ENCODE measurements at regions not wholly inside any gene's neighbourhood (a gene's known extent, or its start where the extent isn't known, plus 50 kb on each side); places are given as distances from the start of the nearest gene placed in this dataset.

- Histone ChIP-seq H3K27ac (ENCODE audit: low read depth, low read length, poor library complexity, severe bottlenecking) (no peak overlapping the region), H3K9me3 (ENCODE audit: low read depth, low read length, poor library complexity, severe bottlenecking) (no peaks in the 10 kb centered on the region), H3K4me3 (ENCODE audit: low read depth, low read length, poor library complexity, severe bottlenecking) (no peak overlapping the region), H3K27me3 (replicated peaks; ENCODE audit: insufficient read depth, low read depth, low read length, poor library complexity) (no peaks in the 10 kb centered on the region), H3K4me1 (ENCODE audit: insufficient read depth, low read length, poor library complexity, severe bottlenecking) (no peaks in the 10 kb centered on the region), H3K36me3 (ENCODE audit: insufficient read depth, low read length, poor library complexity, severe bottlenecking) (no peaks in the 10 kb centered on the region)
- ChIA-PET POLR2A (ENCODE audit: low non-redundant PET) (no interaction called here), CTCF (no interaction called here)
- no peak for DNase-seq (ENCODE audit: low spot score)
- BruUV-seq (replicated peaks), result no TSS peak
- TF ChIP-seq, protein P1, sequence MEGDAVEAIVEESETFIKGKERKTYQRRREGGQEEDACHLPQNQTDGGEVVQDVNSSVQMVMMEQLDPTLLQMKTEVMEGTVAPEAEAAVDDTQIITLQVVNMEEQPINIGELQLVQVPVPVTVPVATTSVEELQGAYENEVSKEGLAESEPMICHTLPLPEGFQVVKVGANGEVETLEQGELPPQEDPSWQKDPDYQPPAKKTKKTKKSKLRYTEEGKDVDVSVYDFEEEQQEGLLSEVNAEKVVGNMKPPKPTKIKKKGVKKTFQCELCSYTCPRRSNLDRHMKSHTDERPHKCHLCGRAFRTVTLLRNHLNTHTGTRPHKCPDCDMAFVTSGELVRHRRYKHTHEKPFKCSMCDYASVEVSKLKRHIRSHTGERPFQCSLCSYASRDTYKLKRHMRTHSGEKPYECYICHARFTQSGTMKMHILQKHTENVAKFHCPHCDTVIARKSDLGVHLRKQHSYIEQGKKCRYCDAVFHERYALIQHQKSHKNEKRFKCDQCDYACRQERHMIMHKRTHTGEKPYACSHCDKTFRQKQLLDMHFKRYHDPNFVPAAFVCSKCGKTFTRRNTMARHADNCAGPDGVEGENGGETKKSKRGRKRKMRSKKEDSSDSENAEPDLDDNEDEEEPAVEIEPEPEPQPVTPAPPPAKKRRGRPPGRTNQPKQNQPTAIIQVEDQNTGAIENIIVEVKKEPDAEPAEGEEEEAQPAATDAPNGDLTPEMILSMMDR (conservative IDR thresholded peaks at IDR 0.05; ENCODE audit: low read depth, low read length), result no peak
- no peak for TF ChIP-seq EZH2 (IDR thresholded peaks at IDR 0.05; ENCODE audit: borderline replicate concordance, low read depth, low read length, poor library complexity, severe bottlenecking)
- intact Hi-C loops (cut with micrococcal nuclease; ENCODE audit: unreplicated experiment), result no loop called here
These were observed 461.0 kb downstream of the TBC1D32 start for GRCh38 chr6:120873125-120873865.

DNA sequence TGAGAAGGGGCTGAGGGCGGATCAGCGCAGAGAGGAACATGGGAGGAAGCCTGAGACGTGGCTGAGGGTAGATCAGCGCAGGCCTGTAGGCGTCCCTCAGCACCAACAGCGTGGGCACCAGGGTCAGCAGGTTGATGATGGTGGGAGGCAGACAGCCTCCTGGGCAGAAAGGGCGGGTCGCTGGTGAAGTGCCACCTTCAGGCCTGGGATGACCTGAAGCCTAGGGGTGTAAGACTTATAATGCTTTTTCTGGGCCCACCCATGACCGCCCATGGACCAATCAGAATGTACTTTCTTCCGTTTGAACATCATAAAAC lies 462.1 kb downstream of the TBC1D32 start:
- ChIA-PET POLR2A (ENCODE audit: low non-redundant PET) (no interaction called here), CTCF (no interaction called here)
- no peaks in the 10 kb centered on the region for H3K9me3 ChIP-seq (ENCODE audit: low read depth, low read length, poor library complexity, severe bottlenecking)
- no peaks in the 10 kb centered on the region for H3K36me3 ChIP-seq (ENCODE audit: insufficient read depth, low read length, poor library complexity, severe bottlenecking)
- no peak overlapping the region for H3K27ac ChIP-seq (ENCODE audit: low read depth, low read length, poor library complexity, severe bottlenecking)
- TF ChIP-seq EZH2 (IDR thresholded peaks at IDR 0.05; ENCODE audit: borderline replicate concordance, low read depth, low read length, poor library complexity, severe bottlenecking), result no peak
- TF ChIP-seq, protein P1 (conservative IDR thresholded peaks at IDR 0.05; ENCODE audit: low read depth, low read length), result no peak
- no peaks in the 10 kb centered on the region for H3K27me3 ChIP-seq (replicated peaks; ENCODE audit: insufficient read depth, low read depth, low read length, poor library complexity)
- no peak overlapping the region for H3K4me3 ChIP-seq (ENCODE audit: low read depth, low read length, poor library complexity, severe bottlenecking)
- intact Hi-C loops (cut with micrococcal nuclease; ENCODE audit: unreplicated experiment), result no loop called here
- DNase-seq (ENCODE audit: low spot score), result no peak
- no peaks in the 10 kb centered on the region for H3K4me1 ChIP-seq (ENCODE audit: insufficient read depth, low read length, poor library complexity, severe bottlenecking)
- no TSS peak for BruUV-seq (replicated peaks)

DNA sequence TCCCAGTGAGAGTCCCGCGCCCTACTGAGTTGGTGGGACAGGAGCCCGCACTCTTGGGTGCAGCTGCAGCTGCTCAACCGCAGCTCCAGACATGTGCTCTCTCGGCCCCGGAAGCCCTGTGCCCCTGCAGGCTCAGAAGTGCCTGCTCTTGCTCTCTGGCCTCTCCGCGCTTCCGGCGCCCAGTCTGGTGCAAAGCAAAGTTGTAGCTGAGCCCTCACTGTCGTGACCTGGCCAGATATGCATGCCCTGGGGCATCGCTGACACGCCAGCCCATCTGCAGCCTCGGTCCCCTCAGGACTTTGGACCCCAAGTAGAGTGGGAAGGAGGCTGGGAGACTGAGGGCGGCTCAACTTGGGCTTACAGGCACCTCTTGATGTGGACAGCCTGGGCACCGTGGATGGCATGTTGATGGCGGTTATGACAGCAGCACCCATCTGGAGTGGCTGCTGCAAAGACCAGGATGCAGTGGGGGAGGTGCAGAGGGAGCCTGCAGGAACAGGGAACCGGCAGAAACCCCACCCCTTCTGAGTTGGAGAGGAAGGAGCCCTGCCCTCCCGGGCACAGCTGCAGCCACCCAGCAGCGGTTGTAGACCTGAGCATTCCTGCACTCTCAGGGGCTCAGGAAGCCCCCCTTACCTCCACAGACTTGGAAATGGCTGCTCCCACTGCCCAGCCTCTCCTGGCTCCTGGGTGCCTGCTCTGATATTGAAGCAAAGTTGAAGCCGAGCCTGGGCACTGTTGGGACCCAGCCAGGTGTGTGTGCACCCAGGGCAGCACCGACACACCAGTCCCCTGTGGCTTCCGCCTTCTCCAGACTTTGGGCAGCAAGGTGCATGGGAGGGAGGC lies 462.6 kb downstream of the TBC1D32 start:
- Histone ChIP-seq H3K27me3 (replicated peaks; ENCODE audit: insufficient read depth, low read depth, low read length, poor library complexity) (no peaks in the 10 kb centered on the region), H3K27ac (ENCODE audit: low read depth, low read length, poor library complexity, severe bottlenecking) (no peak overlapping the region), H3K4me1 (ENCODE audit: insufficient read depth, low read length, poor library complexity, severe bottlenecking) (no peaks in the 10 kb centered on the region), H3K36me3 (ENCODE audit: insufficient read depth, low read length, poor library complexity, severe bottlenecking) (no peaks in the 10 kb centered on the region), H3K9me3 (ENCODE audit: low read depth, low read length, poor library complexity, severe bottlenecking) (no peaks in the 10 kb centered on the region), H3K4me3 (ENCODE audit: low read depth, low read length, poor library complexity, severe bottlenecking) (no peak overlapping the region)
- ChIA-PET CTCF (no interaction called here), POLR2A (ENCODE audit: low non-redundant PET) (no interaction called here)
- DNase-seq (ENCODE audit: low spot score), result no peak
- intact Hi-C loops (cut with micrococcal nuclease; ENCODE audit: unreplicated experiment), result no loop called here
- BruUV-seq (replicated peaks), result no TSS peak
- TF ChIP-seq, protein P1 (conservative IDR thresholded peaks at IDR 0.05; ENCODE audit: low read depth, low read length), result no peak
- no peak for TF ChIP-seq EZH2 (IDR thresholded peaks at IDR 0.05; ENCODE audit: borderline replicate concordance, low read depth, low read length, poor library complexity, severe bottlenecking)
